SK-N-SH treated with all-trans-retinoic acid at 6 μM for 48 hours (cell line): ENCODE measurements at regions not wholly inside any gene's neighbourhood (a gene's known extent, or its start where the extent isn't known, plus 50 kb on each side); places are given as distances from the start of the nearest gene placed in this dataset.

Experiments used
- ARNTL ChIP-seq: fragments of 450-650 bp; formaldehyde crosslinking; IDR thresholded peaks from 2 replicates; pipeline ENCODE4 v1.5.0; 2020; ENCODE audit warnings: low read depth, mild to moderate bottlenecking, moderate library complexity, borderline replicate concordance
- BACH2 ChIP-seq: fragments of 250-450 bp; sonication (Bioruptor Pico); IDR thresholded peaks from 2 replicates; pipeline ENCODE4 v1.9.0; 2021; ENCODE audit warnings: mild to moderate bottlenecking, borderline replicate concordance
- TCF4 ChIP-seq: fragments of 250-450 bp; sonication (Bioruptor Pico); IDR thresholded peaks from 2 replicates; pipeline ENCODE4 v1.8.0; 2021; ENCODE audit warnings: mild to moderate bottlenecking, moderate library complexity, borderline replicate concordance
- ZC3H10 ChIP-seq: fragments of 250-450 bp; sonication (Bioruptor Pico); IDR thresholded peaks from 2 replicates; pipeline ENCODE4 v1.5.1; 2021; ENCODE audit warnings: mild to moderate bottlenecking, moderate library complexity
- ZNF70 ChIP-seq: fragments of 450-650 bp; formaldehyde crosslinking; IDR thresholded peaks from 2 replicates; pipeline ENCODE4 v1.5.0; 2020; ENCODE audit warnings: mild to moderate bottlenecking, moderate library complexity

- TF ChIP-seq ZC3H10 (CRISPR knock-in tag) (no peak), TCF4 (CRISPR knock-in tag) (no peak), ZNF70 (CRISPR knock-in tag) (no peak), ARNTL (no peak), BACH2 (CRISPR knock-in tag) (no peak)
These were observed 190.0 kb upstream of the C14orf180 start for GRCh38 chr14:104389326-104390220.
